ENCODE measurements at regions not wholly inside any gene's neighbourhood (a gene's known extent, or its start where the extent isn't known, plus 50 kb on each side); places are given as distances from the start of the nearest gene placed in this dataset.

- DNase-seq (ENCODE audit: low read depth), result no peak
- TF ChIP-seq CTCF (IDR thresholded peaks at IDR 0.05; ENCODE audit: low read depth, low read length, missing control alignments), result no peak
- no peak overlapping the region for H3K4me3 ChIP-seq (ENCODE audit: low read depth, low read length)
These were observed 866.0 kb downstream of the CBLN2 start for GRCh38 chr18:71678144-71678543.

- no peak for DNase-seq (ENCODE audit: low read depth)
- H3K4me3 ChIP-seq (ENCODE audit: low read depth, low read length), result no peak overlapping the region
- TF ChIP-seq CTCF (IDR thresholded peaks at IDR 0.05; ENCODE audit: low read depth, low read length, missing control alignments), result no peak
These were observed 870.2 kb downstream of the CBLN2 start for GRCh38 chr18:71673954-71674353.

- no peak for TF ChIP-seq CTCF (IDR thresholded peaks at IDR 0.05; ENCODE audit: low read depth, low read length, missing control alignments)
- DNase-seq (ENCODE audit: low read depth), result no peak
- H3K4me3 ChIP-seq (ENCODE audit: low read depth, low read length), result no peak overlapping the region
These were observed 870.6 kb downstream of the CBLN2 start for GRCh38 chr18:71673498-71673897.

GRCh38 chr18:71666481-71666880, 877.7 kb downstream of the CBLN2 start:
- no peak for TF ChIP-seq CTCF (IDR thresholded peaks at IDR 0.05; ENCODE audit: low read depth, low read length, missing control alignments)
- DNase-seq (ENCODE audit: low read depth), result no peak
- no peak overlapping the region for H3K4me3 ChIP-seq (ENCODE audit: low read depth, low read length)

- TF ChIP-seq CTCF (IDR thresholded peaks at IDR 0.05; ENCODE audit: low read depth, low read length, missing control alignments), result no peak
- H3K4me3 ChIP-seq (ENCODE audit: low read depth, low read length), result no peak overlapping the region
- DNase-seq (ENCODE audit: low read depth), result no peak
These were observed 879.0 kb downstream of the CBLN2 start for GRCh38 chr18:71665131-71665530.

- H3K4me3 ChIP-seq (ENCODE audit: low read depth, low read length), result no peak overlapping the region
- no peak for TF ChIP-seq CTCF (IDR thresholded peaks at IDR 0.05; ENCODE audit: low read depth, low read length, missing control alignments)
- no peak for DNase-seq (ENCODE audit: low read depth)
These were observed 900.3 kb downstream of the CBLN2 start for GRCh38 chr18:71643822-71644221.

- H3K4me3 ChIP-seq (ENCODE audit: low read depth, low read length), result no peak overlapping the region
- DNase-seq (ENCODE audit: low read depth), result no peak
- TF ChIP-seq CTCF (IDR thresholded peaks at IDR 0.05; ENCODE audit: low read depth, low read length, missing control alignments), result no peak
These were observed 913.4 kb downstream of the CBLN2 start for GRCh38 chr18:71630696-71631095.
